RKO (cell line): ENCODE measurements at regions not wholly inside any gene's neighbourhood (a gene's known extent, or its start where the extent isn't known, plus 50 kb on each side); places are given as distances from the start of the nearest gene placed in this dataset.

Experiments used
- DNase-seq: peaks from one replicate; pipeline ENCODE4 v3.0.0-alpha.2; 2016; ENCODE audit warnings: low spot score

- DNase-seq = no peak
Measured at GRCh38 chr9:21533597-21533996, 51.5 kb upstream of the IFNE start.

- DNase-seq = peak; percentile 35
Measured at GRCh38 chr9:21535396-21535795, 53.3 kb upstream of the IFNE start.

- DNase-seq = peak; percentile 61
Measured at GRCh38 chr9:21542787-21543186, 60.7 kb upstream of the IFNE start.

- no peak for DNase-seq
Measured at GRCh38 chr9:21543187-21543586, 61.1 kb upstream of the IFNE start.

GRCh38 chr9:21543816-21544215 lies 61.7 kb upstream of the IFNE start:
- peak; percentile 69 for DNase-seq

GRCh38 chr9:21546949-21547348 lies 64.8 kb upstream of the IFNE start:
- peak; percentile 33 for DNase-seq

- DNase-seq = peak; percentile 94
Measured at GRCh38 chr9:21549251-21549765, 67.2 kb upstream of the IFNE start.

- DNase-seq = peak; percentile 52
Measured at GRCh38 chr9:21549890-21550289, 67.8 kb upstream of the IFNE start.

GRCh38 chr9:21550392-21550791 lies 68.3 kb upstream of the IFNE start:
- peak; percentile 62 for DNase-seq

GRCh38 chr9:21551401-21551800 lies 69.3 kb upstream of the IFNE start:
- DNase-seq = peak; percentile 78

- peak; percentile 72 for DNase-seq
Measured at GRCh38 chr9:21552244-21553170, 70.4 kb upstream of the IFNE start.

GRCh38 chr9:21553441-21553840 lies 71.3 kb upstream of the IFNE start:
- DNase-seq = peak; percentile 65

GRCh38 chr9:21554813-21555212 lies 72.7 kb upstream of the IFNE start:
- peak; percentile 50 for DNase-seq

GRCh38 chr9:21555911-21556310 lies 73.8 kb upstream of the IFNE start:
- peak; percentile 83 for DNase-seq

GRCh38 chr9:21556581-21557427 lies 74.7 kb upstream of the IFNE start:
- no peak for DNase-seq

GRCh38 chr9:21557428-21557768 lies 75.3 kb upstream of the IFNE start:
- DNase-seq = no peak

GRCh38 chr9:21558079-21558478 lies 76.0 kb upstream of the IFNE start:
- no peak for DNase-seq

- DNase-seq = peak; percentile 84
Measured at GRCh38 chr9:21558615-21559401, 76.7 kb upstream of the IFNE start.

- DNase-seq = peak; percentile 90
Measured at GRCh38 chr9:21559402-21560280, 77.5 kb upstream of the IFNE start.

GRCh38 chr9:21560281-21560745 lies 78.2 kb upstream of the IFNE start:
- peak; percentile 69 for DNase-seq

GRCh38 chr9:21561502-21561901 lies 79.4 kb upstream of the IFNE start:
- peak; percentile 66 for DNase-seq
